ENCODE measurements at regions not wholly inside any gene's neighbourhood (a gene's known extent, or its start where the extent isn't known, plus 50 kb on each side); places are given as distances from the start of the nearest gene placed in this dataset.

DNA sequence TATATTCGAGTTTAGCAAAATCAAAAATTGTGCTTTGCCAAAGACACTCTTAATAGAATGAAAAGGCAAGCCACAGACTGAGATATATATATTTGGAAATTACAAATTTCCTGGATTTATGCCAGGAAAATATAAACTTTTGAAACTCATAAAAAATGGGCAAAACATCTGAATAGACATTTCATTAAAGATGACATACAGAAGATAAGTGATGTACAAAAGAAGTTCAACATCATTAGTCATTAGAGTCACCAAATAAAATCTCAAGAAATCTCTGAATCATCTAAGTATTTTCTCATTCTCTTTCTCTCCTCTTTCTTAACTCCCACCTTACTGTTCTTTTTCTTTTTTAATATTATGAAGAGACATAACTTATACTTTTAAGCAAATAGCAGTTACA is 921.1 kb downstream of the DSC3 start:
- Histone ChIP-seq H2BK15ac (ENCODE audit: low read depth, low read length) (no peak overlapping the region), H3K9ac (ENCODE audit: extremely low read depth, insufficient read length, low read length) (no peak overlapping the region), H3K4ac (ENCODE audit: low read depth, low read length) (no peak overlapping the region), H3K18ac (ENCODE audit: insufficient read length, low read depth, low read length) (no peak overlapping the region), H3T11ph (ENCODE audit: low read length) (no peak overlapping the region), H3K27ac (ENCODE audit: insufficient read length, low read depth, low read length) (no peak overlapping the region), H2BK20ac (ENCODE audit: low read depth, low read length, poor library complexity, severe bottlenecking) (no peak overlapping the region), H3K23ac (ENCODE audit: insufficient read length, low read depth, low read length) (no peak overlapping the region), H3K79me2 (ENCODE audit: insufficient read depth, low read length) (no peaks in the 10 kb centered on the region), H2BK120ac (ENCODE audit: low read depth, low read length, poor library complexity, severe bottlenecking) (no peak overlapping the region), H3K4me1 (ENCODE audit: insufficient read depth, low read length) (no peaks in the 10 kb centered on the region), H4K8ac (replicated peaks; ENCODE audit: insufficient read length, low read depth, low read length) (no peak overlapping the region), H4K5ac (ENCODE audit: insufficient read length, low read depth, low read length) (no peak overlapping the region), H2BK5ac (ENCODE audit: insufficient read length, low read length) (no peak overlapping the region), H4K91ac (ENCODE audit: insufficient read length, low read depth, low read length) (no peak overlapping the region), H3K9me3 (ENCODE audit: control insufficient read depth, low read depth, low read length) (no peaks in the 10 kb centered on the region), H3K23me2 (ENCODE audit: insufficient read length, low read depth, low read length, poor library complexity, severe bottlenecking) (no peaks in the 10 kb centered on the region), H3K14ac (ENCODE audit: insufficient read depth, low read length) (no peak overlapping the region), H2AFZ (ENCODE audit: low read length) (no peak overlapping the region), H2AK5ac (ENCODE audit: insufficient read length, low read length) (no peak overlapping the region), H3K4me2 (ENCODE audit: insufficient read depth, insufficient read length, low read length) (no peak overlapping the region), H3K56ac (ENCODE audit: insufficient read length, low read depth, low read length) (no peak overlapping the region), H3K27me3 (ENCODE audit: insufficient read depth, low read length) (no peaks in the 10 kb centered on the region), H4K20me1 (ENCODE audit: control insufficient read depth, insufficient read depth, insufficient read length) (no peaks in the 10 kb centered on the region), H3K79me1 (ENCODE audit: insufficient read depth, low read depth, low read length, poor library complexity, severe bottlenecking) (no peaks in the 10 kb centered on the region), H2BK12ac (ENCODE audit: insufficient read length, low read depth, low read length) (no peak overlapping the region)
- TF ChIP-seq, protein P1, sequence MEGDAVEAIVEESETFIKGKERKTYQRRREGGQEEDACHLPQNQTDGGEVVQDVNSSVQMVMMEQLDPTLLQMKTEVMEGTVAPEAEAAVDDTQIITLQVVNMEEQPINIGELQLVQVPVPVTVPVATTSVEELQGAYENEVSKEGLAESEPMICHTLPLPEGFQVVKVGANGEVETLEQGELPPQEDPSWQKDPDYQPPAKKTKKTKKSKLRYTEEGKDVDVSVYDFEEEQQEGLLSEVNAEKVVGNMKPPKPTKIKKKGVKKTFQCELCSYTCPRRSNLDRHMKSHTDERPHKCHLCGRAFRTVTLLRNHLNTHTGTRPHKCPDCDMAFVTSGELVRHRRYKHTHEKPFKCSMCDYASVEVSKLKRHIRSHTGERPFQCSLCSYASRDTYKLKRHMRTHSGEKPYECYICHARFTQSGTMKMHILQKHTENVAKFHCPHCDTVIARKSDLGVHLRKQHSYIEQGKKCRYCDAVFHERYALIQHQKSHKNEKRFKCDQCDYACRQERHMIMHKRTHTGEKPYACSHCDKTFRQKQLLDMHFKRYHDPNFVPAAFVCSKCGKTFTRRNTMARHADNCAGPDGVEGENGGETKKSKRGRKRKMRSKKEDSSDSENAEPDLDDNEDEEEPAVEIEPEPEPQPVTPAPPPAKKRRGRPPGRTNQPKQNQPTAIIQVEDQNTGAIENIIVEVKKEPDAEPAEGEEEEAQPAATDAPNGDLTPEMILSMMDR (conservative IDR thresholded peaks at IDR 0.05), result no peak
- DNase-seq, result no peak
- Mint-ChIP-seq H3K4me1 (no peaks in the 10 kb centered on the region), H3K27ac (no peak overlapping the region), H3K4me3 (no peak overlapping the region), H3K9me3 (peaks cover 5 to 6% of the 10 kb centered on the region in 2 experiments; a peak in 4 of 5 replicates), H3K36me3 (ENCODE audit: insufficient read depth in 1 of 3, low read depth in 3 of 3) (peaks cover 0 to 4% (median 0%) of the 10 kb centered on the region in 3 experiments; a peak in 3 of 7 replicates), H3K27me3 (ENCODE audit: low read depth) (no peaks in the 10 kb centered on the region)
- WGBS (ENCODE audit: extremely low coverage, insufficient read length, low lambda C conversion rate), result no CpG with 5 or more reads among the region's 1 CpG
